CD4-positive, CD25-positive, alpha-beta regulatory T cell (primary cell): ENCODE measurements at regions not wholly inside any gene's neighbourhood (a gene's known extent, or its start where the extent isn't known, plus 50 kb on each side); places are given as distances from the start of the nearest gene placed in this dataset.

Experiments used
- ATAC-seq, 2 donors: fragments of 150-1000 bp; cut with Tn5 transposase; one replicate each; pipeline ENCODE4 v1.10.0; 2021; ENCODE audit warnings: low read depth in 2 of 2, moderate number of reproducible peaks in 2 of 2, moderate library complexity in 1 of 2
- DNase-seq, 3 donors: peaks; one replicate each; pipeline versions ENCODE4 v3.0.0 to v3.0.0-alpha.2; 2012 to 2022; ENCODE audit warnings: mixed read lengths in 1 of 3
- H3K27ac ChIP-seq: one replicate; pipeline ENCODE4 v1.7.0; 2013; ENCODE audit warnings: mild to moderate bottlenecking, low read length; ENCODE audit not compliant: insufficient read depth, poor library complexity, severe bottlenecking
- H3K27me3 ChIP-seq: one replicate; pipeline ENCODE4 v1.7.0; 2013; ENCODE audit warnings: low read length; ENCODE audit not compliant: control insufficient read depth, insufficient read depth
- H3K36me3 ChIP-seq: one replicate; pipeline ENCODE4 v1.7.0; 2013; ENCODE audit warnings: mild to moderate bottlenecking, low read length, moderate library complexity; ENCODE audit not compliant: control insufficient read depth, insufficient read depth
- H3K4me1 ChIP-seq: 2 replicates; pipeline ENCODE4 v1.7.0; 2013; ENCODE audit warnings: mild to moderate bottlenecking, low read length; ENCODE audit not compliant: insufficient read depth, control insufficient read depth, poor library complexity, severe bottlenecking
- H3K4me3 ChIP-seq: one replicate; pipeline ENCODE4 v1.7.0; 2013; ENCODE audit warnings: low read depth, mild to moderate bottlenecking, low read length, moderate library complexity
- H3K9me3 ChIP-seq, 2 experiments: 1 replicate in 1 of 2; 2 replicates in 1 of 2; pipeline ENCODE4 v1.7.0; 2013; ENCODE audit warnings: low read length in 2 of 2, mild to moderate bottlenecking in 1 of 2, moderate library complexity in 1 of 2; ENCODE audit not compliant: control insufficient read depth in 2 of 2
- H3K27ac Mint-ChIP-seq, 3 donors: one replicate each; pipeline ENCODE4 v1.8.0; 2020 to 2022; ENCODE audit warnings: mild to moderate bottlenecking in 3 of 3, mixed read lengths in 3 of 3, moderate library complexity in 2 of 3
- H3K27me3 Mint-ChIP-seq: one replicate; pipeline ENCODE4 v1.8.0; 2022; ENCODE audit warnings: mild to moderate bottlenecking, mixed read lengths
- H3K36me3 Mint-ChIP-seq: one replicate; pipeline ENCODE4 v1.8.0; 2020; ENCODE audit warnings: mixed read lengths
- H3K4me1 Mint-ChIP-seq, 4 donors: one replicate each; pipeline ENCODE4 v1.8.0; 2020 to 2022; ENCODE audit warnings: mixed read lengths in 4 of 4, mild to moderate bottlenecking in 1 of 4
- H3K4me3 Mint-ChIP-seq, 4 donors: one replicate each; pipeline ENCODE4 v1.8.0; 2020 to 2022; ENCODE audit warnings: mild to moderate bottlenecking in 4 of 4, mixed read lengths in 4 of 4, moderate library complexity in 3 of 4
- H3K9me3 Mint-ChIP-seq, 7 donors: one replicate each; pipeline ENCODE4 v1.8.0; 2020 to 2022; ENCODE audit warnings: mixed read lengths in 7 of 7, mild to moderate bottlenecking in 3 of 7, moderate library complexity in 2 of 7

DNA sequence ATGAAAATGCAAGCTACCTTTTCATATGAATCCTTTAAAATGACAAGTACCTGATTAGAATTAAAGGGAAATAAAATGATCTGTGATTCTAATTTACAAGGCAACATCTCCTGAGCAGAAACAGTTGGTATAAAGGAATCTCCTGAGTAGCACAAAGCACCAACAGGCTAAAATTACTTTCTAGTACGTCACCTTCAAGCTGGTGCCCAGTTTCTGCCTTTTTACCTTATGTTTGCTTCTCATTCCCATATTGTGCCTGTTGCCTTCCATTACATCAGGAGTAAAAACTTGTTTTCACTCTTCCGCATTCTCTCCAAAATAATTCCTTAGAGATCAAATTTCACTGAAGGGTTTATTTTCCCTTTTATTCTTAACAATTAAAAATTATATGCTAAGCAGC, 587.1 kb upstream of the KCND2 start:
- no peak overlapping the region for H3K4me3 ChIP-seq
- peaks cover 0 to 3% of the 10 kb centered on the region in 2 experiments for H3K9me3 ChIP-seq
- no peaks in the 10 kb centered on the region for H3K4me1 ChIP-seq
- Mint-ChIP-seq H3K4me3 (no peak overlapping the region), H3K27ac (no peak overlapping the region), H3K4me1 (no peaks in the 10 kb centered on the region), H3K36me3 (no peaks in the 10 kb centered on the region), H3K9me3 (peaks cover 0 to 16% (median 2%) of the 10 kb centered on the region in 7 donors), H3K27me3 (no peaks in the 10 kb centered on the region)
- no peak overlapping the region for H3K27ac ChIP-seq
- no peaks in the 10 kb centered on the region for H3K36me3 ChIP-seq
- H3K27me3 ChIP-seq = no peaks in the 10 kb centered on the region
- no peak for ATAC-seq
- no peak for DNase-seq

DNA sequence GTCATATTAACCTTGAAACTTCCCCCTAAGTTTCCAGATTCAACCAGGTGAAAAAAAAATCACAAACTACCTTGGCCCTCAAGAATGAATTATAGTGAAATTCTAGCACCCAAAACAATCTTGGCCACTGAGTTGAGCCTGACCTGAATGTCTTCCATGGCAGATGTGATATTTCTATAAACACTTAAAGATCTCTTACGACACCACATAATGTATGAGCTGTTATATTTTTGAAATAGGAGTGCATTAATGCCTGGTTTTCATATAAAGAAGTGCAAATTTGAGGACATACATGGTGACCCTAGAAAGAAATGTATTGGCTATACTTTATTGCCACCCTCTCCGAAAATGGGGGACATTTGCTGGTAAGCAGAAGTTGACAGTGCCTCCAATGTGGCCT, 584.1 kb upstream of the KCND2 start:
- ATAC-seq (no peak), DNase-seq (no peak)
- no peaks in the 10 kb centered on the region for H3K4me1 ChIP-seq
- Mint-ChIP-seq H3K36me3 (no peaks in the 10 kb centered on the region), H3K4me3 (no peak overlapping the region), H3K4me1 (no peaks in the 10 kb centered on the region), H3K27me3 (no peaks in the 10 kb centered on the region), H3K9me3 (peaks cover 0 to 19% (median 3%) of the 10 kb centered on the region in 7 donors), H3K27ac (no peak overlapping the region)
- no peaks in the 10 kb centered on the region for H3K36me3 ChIP-seq
- H3K27me3 ChIP-seq = no peaks in the 10 kb centered on the region
- H3K27ac ChIP-seq = no peak overlapping the region
- no peak overlapping the region for H3K4me3 ChIP-seq
- peaks cover 0 to under 1% of the 10 kb centered on the region in 2 experiments for H3K9me3 ChIP-seq

- no peaks in the 10 kb centered on the region for H3K27me3 Mint-ChIP-seq
- Histone ChIP-seq H3K4me1 (no peaks in the 10 kb centered on the region), H3K9me3 (peaks cover 0 to 9% of the 10 kb centered on the region in 2 experiments), H3K4me3 (no peak overlapping the region), H3K27me3 (no peaks in the 10 kb centered on the region), H3K36me3 (no peaks in the 10 kb centered on the region), H3K27ac (no peak overlapping the region)
- H3K36me3 Mint-ChIP-seq = no peaks in the 10 kb centered on the region
- no peak overlapping the region for H3K27ac Mint-ChIP-seq
- no peak overlapping the region for H3K4me3 Mint-ChIP-seq
- no peaks in the 10 kb centered on the region for H3K4me1 Mint-ChIP-seq
- ATAC-seq = no peak
- DNase-seq = no peak
- peaks cover 3 to 23% (median 4%) of the 10 kb centered on the region in 7 donors for H3K9me3 Mint-ChIP-seq
Measured at GRCh38 chr7:119692541-119692940, 580.4 kb upstream of the KCND2 start.

- no peak for DNase-seq
- no peaks in the 10 kb centered on the region for H3K36me3 ChIP-seq
- no peaks in the 10 kb centered on the region for H3K4me1 Mint-ChIP-seq
- H3K27me3 ChIP-seq = no peaks in the 10 kb centered on the region
- no peaks in the 10 kb centered on the region for H3K4me1 ChIP-seq
- H3K4me3 Mint-ChIP-seq = no peak overlapping the region
- H3K9me3 Mint-ChIP-seq = peaks cover 2 to 33% (median 5%) of the 10 kb centered on the region in 7 donors
- H3K27me3 Mint-ChIP-seq = no peaks in the 10 kb centered on the region
- H3K27ac Mint-ChIP-seq = no peak overlapping the region
- peaks cover 3 to 9% of the 10 kb centered on the region in 2 experiments for H3K9me3 ChIP-seq
- ATAC-seq = no peak
- no peak overlapping the region for H3K27ac ChIP-seq
- no peak overlapping the region for H3K4me3 ChIP-seq
- no peaks in the 10 kb centered on the region for H3K36me3 Mint-ChIP-seq
Measured at GRCh38 chr7:119694506-119694905, 578.5 kb upstream of the KCND2 start.

GRCh38 chr7:119696336-119696735, 576.6 kb upstream of the KCND2 start:
- no peak for DNase-seq
- no peak overlapping the region for H3K4me3 Mint-ChIP-seq
- no peak overlapping the region for H3K27ac ChIP-seq
- peaks cover 3 to 9% of the 10 kb centered on the region in 2 experiments for H3K9me3 ChIP-seq
- no peaks in the 10 kb centered on the region for H3K27me3 ChIP-seq
- H3K9me3 Mint-ChIP-seq = peaks cover 2 to 33% (median 5%) of the 10 kb centered on the region in 7 donors
- H3K36me3 Mint-ChIP-seq = no peaks in the 10 kb centered on the region
- ATAC-seq = no peak
- H3K36me3 ChIP-seq = no peaks in the 10 kb centered on the region
- no peaks in the 10 kb centered on the region for H3K4me1 ChIP-seq
- no peaks in the 10 kb centered on the region for H3K27me3 Mint-ChIP-seq
- H3K4me1 Mint-ChIP-seq = no peaks in the 10 kb centered on the region
- no peak overlapping the region for H3K4me3 ChIP-seq
- no peak overlapping the region for H3K27ac Mint-ChIP-seq

- H3K4me3 Mint-ChIP-seq = no peak overlapping the region
- no peak overlapping the region for H3K27ac Mint-ChIP-seq
- ATAC-seq = no peak
Measured at GRCh38 chr7:119703895-119704294, 569.1 kb upstream of the KCND2 start.

DNA sequence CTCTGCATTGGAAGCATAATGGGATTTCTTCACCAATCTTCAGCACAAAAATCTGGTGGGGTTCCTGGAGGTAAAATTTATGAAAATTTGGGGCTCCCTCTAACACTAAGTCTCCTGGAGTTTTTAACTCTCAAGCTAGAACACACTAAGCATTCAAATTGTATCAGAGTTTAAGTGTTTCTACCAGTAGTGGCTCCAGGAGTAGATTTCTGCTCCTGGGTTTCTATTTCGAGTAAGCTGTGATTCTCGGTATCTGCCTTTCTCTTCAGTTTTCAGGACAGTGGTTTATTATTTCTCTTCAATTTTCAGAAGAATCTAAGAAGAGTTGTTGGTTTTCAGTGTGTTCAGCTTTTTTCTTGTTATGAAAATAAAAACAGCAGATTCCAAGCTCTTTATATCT, 566.4 kb upstream of the KCND2 start:
- no peaks in the 10 kb centered on the region for H3K27me3 ChIP-seq
- Mint-ChIP-seq H3K9me3 (peaks cover 0 to 25% (median 3%) of the 10 kb centered on the region in 7 donors), H3K27ac (no peak overlapping the region), H3K27me3 (no peaks in the 10 kb centered on the region), H3K36me3 (no peaks in the 10 kb centered on the region), H3K4me1 (no peaks in the 10 kb centered on the region), H3K4me3 (no peak overlapping the region)
- H3K9me3 ChIP-seq = peaks cover 0 to 8% of the 10 kb centered on the region in 2 experiments
- DNase-seq = no peak
- no peak overlapping the region for H3K27ac ChIP-seq
- H3K36me3 ChIP-seq = no peaks in the 10 kb centered on the region
- H3K4me3 ChIP-seq = no peak overlapping the region
- no peak for ATAC-seq
- H3K4me1 ChIP-seq = no peaks in the 10 kb centered on the region

More at GRCh38 chr7:119703895-119704294, 569.1 kb upstream of the KCND2 start:
- DNase-seq = no peak
- H3K36me3 Mint-ChIP-seq = no peaks in the 10 kb centered on the region
- no peaks in the 10 kb centered on the region for H3K27me3 Mint-ChIP-seq
- H3K27ac ChIP-seq = no peak overlapping the region
- no peaks in the 10 kb centered on the region for H3K4me1 Mint-ChIP-seq
- no peaks in the 10 kb centered on the region for H3K4me1 ChIP-seq
- no peaks in the 10 kb centered on the region for H3K36me3 ChIP-seq
- peaks cover 0 to 8% of the 10 kb centered on the region in 2 experiments for H3K9me3 ChIP-seq
- H3K9me3 Mint-ChIP-seq = peaks cover 0 to 25% (median 2%) of the 10 kb centered on the region in 7 donors
- no peak overlapping the region for H3K4me3 ChIP-seq
- H3K27me3 ChIP-seq = no peaks in the 10 kb centered on the region

- ATAC-seq = no peak
- Histone ChIP-seq H3K4me1 (no peaks in the 10 kb centered on the region), H3K4me3 (no peak overlapping the region), H3K36me3 (no peaks in the 10 kb centered on the region), H3K27ac (no peak overlapping the region), H3K9me3 (peaks cover 0 to 8% of the 10 kb centered on the region in 2 experiments), H3K27me3 (no peaks in the 10 kb centered on the region)
- Mint-ChIP-seq H3K9me3 (peaks cover 4 to 26% (median 5%) of the 10 kb centered on the region in 7 donors), H3K4me1 (no peaks in the 10 kb centered on the region), H3K27me3 (no peaks in the 10 kb centered on the region), H3K36me3 (no peaks in the 10 kb centered on the region), H3K4me3 (no peak overlapping the region), H3K27ac (no peak overlapping the region)
- DNase-seq = no peak
Measured at GRCh38 chr7:119708891-119709290, 564.1 kb upstream of the KCND2 start.
